BJ (cell line): ENCODE measurements at regions not wholly inside any gene's neighbourhood (a gene's known extent, or its start where the extent isn't known, plus 50 kb on each side); places are given as distances from the start of the nearest gene placed in this dataset.

Source experiments
- CTCF ChIA-PET: fragments of 350-600 bp; formaldehyde crosslinking; extraction: SDS; loops from one replicate; lab custom pipeline; 2021; ENCODE audit warnings: antibody characterized with exemption, inconsistent platforms; lab: Yijun Ruan, JAX
- POLR2A ChIA-PET: fragments of 300-600 bp; sonication (Branson Sonifier 250); formaldehyde crosslinking; extraction: SDS; loops from one replicate; lab custom pipeline; 2021; ENCODE audit warnings: antibody characterized with exemption; lab: Charles Lee
- DNase-seq: peaks from one replicate; pipeline ENCODE4 v3.0.0-alpha.2; 2011; ENCODE audit warnings: low read depth
- H3K27me3 ChIP-seq: 2 replicates; pipeline ENCODE4 v1.6.0; 2011; ENCODE audit warnings: low read length; ENCODE audit not compliant: control insufficient read depth, insufficient read depth
- H3K36me3 ChIP-seq: 2 replicates; pipeline ENCODE4 v1.5.1; 2011; ENCODE audit warnings: low read length; ENCODE audit not compliant: control insufficient read depth, insufficient read depth
- H3K4me3 ChIP-seq: 2 replicates; pipeline ENCODE4 v1.5.1; 2011; ENCODE audit warnings: low read depth, mild to moderate bottlenecking, control low read depth, low read length
- CTCF ChIP-seq: IDR thresholded peaks from 2 replicates; pipeline ENCODE4 v1.5.1; 2011; ENCODE audit warnings: low read depth, mild to moderate bottlenecking, control low read depth, inconsistent platforms, low read length, moderate library complexity; ENCODE audit not compliant: insufficient read depth

- no peak for DNase-seq
- TF ChIP-seq CTCF, result no peak
These were observed 81.4 kb upstream of the AHI1 start for GRCh38 chr6:135578976-135579375.

GRCh38 chr6:135581211-135581610, 83.7 kb upstream of the AHI1 start:
- H3K4me3 ChIP-seq, result no peak overlapping the region
- ChIA-PET POLR2A (no interaction called here), CTCF (no interaction called here)
- no peaks in the 10 kb centered on the region for H3K36me3 ChIP-seq
- DNase-seq, result no peak
- no peaks in the 10 kb centered on the region for H3K27me3 ChIP-seq
- TF ChIP-seq CTCF, result no peak

More at GRCh38 chr6:135578976-135579375, 81.4 kb upstream of the AHI1 start:
- no peak overlapping the region for H3K4me3 ChIP-seq
- H3K27me3 ChIP-seq, result no peaks in the 10 kb centered on the region
- ChIA-PET POLR2A (no interaction called here), CTCF (no interaction called here)
- no peaks in the 10 kb centered on the region for H3K36me3 ChIP-seq

- Histone ChIP-seq H3K36me3 (no peaks in the 10 kb centered on the region), H3K4me3 (no peak overlapping the region), H3K27me3 (no peaks in the 10 kb centered on the region)
- no peak for DNase-seq
- ChIA-PET CTCF (interaction anchor here (0.9 kb wide), 1 partner anchor 489 kb away, joined by 3 read pairs; no protein-coding TSS in a partner anchor), POLR2A (no interaction called here)
- TF ChIP-seq CTCF, result no peak
These were observed 85.8 kb upstream of the AHI1 start for GRCh38 chr6:135583256-135583761.

- no peak for TF ChIP-seq CTCF
- H3K27me3 ChIP-seq, result no peaks in the 10 kb centered on the region
- ChIA-PET CTCF (interaction anchor here (1.0 kb wide), 1 partner anchor 11 kb away, joined by 3 read pairs; no protein-coding TSS in a partner anchor), POLR2A (no interaction called here)
- no peaks in the 10 kb centered on the region for H3K36me3 ChIP-seq
- no peak overlapping the region for H3K4me3 ChIP-seq
- no peak for DNase-seq
These were observed 88.8 kb upstream of the AHI1 start for GRCh38 chr6:135586388-135586787.

GRCh38 chr6:135586844-135587243, 89.3 kb upstream of the AHI1 start:
- CTCF ChIA-PET, result interaction anchor here (0.6 to 1.0 kb wide), 2 partner anchors 12 to 17 kb away, joined by 3 to 4 read pairs; no protein-coding TSS in a partner anchor
- no peaks in the 10 kb centered on the region for H3K36me3 ChIP-seq
- no peaks in the 10 kb centered on the region for H3K27me3 ChIP-seq
- no peak for DNase-seq
- H3K4me3 ChIP-seq, result no peak overlapping the region
- POLR2A ChIA-PET, result no interaction called here
- TF ChIP-seq CTCF, result no peak
